ENCODE measurements at regions not wholly inside any gene's neighbourhood (a gene's known extent, or its start where the extent isn't known, plus 50 kb on each side); places are given as distances from the start of the nearest gene placed in this dataset.

- Histone ChIP-seq H4K8ac (replicated peaks; ENCODE audit: insufficient read length, low read depth, low read length) (no peak overlapping the region), H3K56ac (ENCODE audit: insufficient read length, low read depth, low read length) (no peak overlapping the region), H3K9me3 (ENCODE audit: control insufficient read depth, low read depth, low read length) (no peaks in the 10 kb centered on the region), H4K20me1 (ENCODE audit: control insufficient read depth, insufficient read depth, insufficient read length) (no peaks in the 10 kb centered on the region), H3K18ac (ENCODE audit: insufficient read length, low read depth, low read length) (no peak overlapping the region), H3K23me2 (ENCODE audit: insufficient read length, low read depth, low read length, poor library complexity, severe bottlenecking) (no peaks in the 10 kb centered on the region), H3K79me2 (ENCODE audit: insufficient read depth, low read length) (no peaks in the 10 kb centered on the region), H2AK5ac (ENCODE audit: insufficient read length, low read length) (no peak overlapping the region), H3K9ac (ENCODE audit: extremely low read depth, insufficient read length, low read length) (no peak overlapping the region), H3T11ph (ENCODE audit: low read length) (no peak overlapping the region), H2BK120ac (ENCODE audit: low read depth, low read length, poor library complexity, severe bottlenecking) (no peak overlapping the region), H2BK20ac (ENCODE audit: low read depth, low read length, poor library complexity, severe bottlenecking) (no peak overlapping the region), H3K14ac (ENCODE audit: insufficient read depth, low read length) (no peak overlapping the region), H3K4me2 (ENCODE audit: insufficient read depth, insufficient read length, low read length) (no peak overlapping the region), H2BK5ac (ENCODE audit: insufficient read length, low read length) (no peak overlapping the region), H3K23ac (ENCODE audit: insufficient read length, low read depth, low read length) (no peak overlapping the region), H3K4ac (ENCODE audit: low read depth, low read length) (no peak overlapping the region), H3K27ac (ENCODE audit: insufficient read length, low read depth, low read length) (no peak overlapping the region), H4K5ac (ENCODE audit: insufficient read length, low read depth, low read length) (no peak overlapping the region), H2AFZ (ENCODE audit: low read length) (no peak overlapping the region), H3K79me1 (ENCODE audit: insufficient read depth, low read depth, low read length, poor library complexity, severe bottlenecking) (no peaks in the 10 kb centered on the region), H2BK15ac (ENCODE audit: low read depth, low read length) (no peak overlapping the region), H2BK12ac (ENCODE audit: insufficient read length, low read depth, low read length) (no peak overlapping the region), H3K4me1 (ENCODE audit: insufficient read depth, low read length) (no peaks in the 10 kb centered on the region), H4K91ac (ENCODE audit: insufficient read length, low read depth, low read length) (no peak overlapping the region), H3K27me3 (ENCODE audit: insufficient read depth, low read length) (no peaks in the 10 kb centered on the region)
- no CpG with 5 or more reads among the region's 3 CpGs for WGBS (ENCODE audit: extremely low coverage, insufficient read length, low lambda C conversion rate)
- H3K27ac Mint-ChIP-seq = no peak overlapping the region; a peak in 1 of 7 replicates
- peaks cover 0 to 6% of the 10 kb centered on the region in 2 experiments; a peak in 1 of 4 replicates for H3K4me1 Mint-ChIP-seq
- TF ChIP-seq CTCF (conservative IDR thresholded peaks at IDR 0.05) = no peak
- H3K27me3 Mint-ChIP-seq (ENCODE audit: low read depth) = no peaks in the 10 kb centered on the region
- DNase-seq = no peak
- H3K9me3 Mint-ChIP-seq = no peaks in the 10 kb centered on the region; a peak in 1 of 5 replicates
- H3K4me3 Mint-ChIP-seq = no peak overlapping the region
- no peaks in the 10 kb centered on the region for H3K36me3 Mint-ChIP-seq (ENCODE audit: insufficient read depth in 1 of 3, low read depth in 3 of 3)
These were observed 702.6 kb upstream of the CDH8 start for GRCh38 chr16:62738666-62739460.

Measured in H9 (cell line).